Urothelium cell line (cell line): ENCODE measurements at regions not wholly inside any gene's neighbourhood (a gene's known extent, or its start where the extent isn't known, plus 50 kb on each side); places are given as distances from the start of the nearest gene placed in this dataset.

ENCODE experiments used
- DNase-seq: peaks from one replicate; pipeline ENCODE4 v3.0.0; 2011; ENCODE audit warnings: low spot score, mixed read lengths
- FAIRE-seq: peaks from 2 replicates; lab custom pipeline; 2011; peaks lifted over from hg19 to GRCh38; lab: Jason Lieb, UNC

- DNase-seq (no peak), FAIRE-seq (no peak)
These were observed 121.3 kb upstream of the HABP2 start for GRCh38 chr10:113431398-113432160.

GRCh38 chr10:113433711-113434110, 119.1 kb upstream of the HABP2 start:
- DNase-seq (no peak), FAIRE-seq (no peak)

GRCh38 chr10:113434315-113434714, 118.5 kb upstream of the HABP2 start:
- DNase-seq (no peak), FAIRE-seq (no peak)

DNA sequence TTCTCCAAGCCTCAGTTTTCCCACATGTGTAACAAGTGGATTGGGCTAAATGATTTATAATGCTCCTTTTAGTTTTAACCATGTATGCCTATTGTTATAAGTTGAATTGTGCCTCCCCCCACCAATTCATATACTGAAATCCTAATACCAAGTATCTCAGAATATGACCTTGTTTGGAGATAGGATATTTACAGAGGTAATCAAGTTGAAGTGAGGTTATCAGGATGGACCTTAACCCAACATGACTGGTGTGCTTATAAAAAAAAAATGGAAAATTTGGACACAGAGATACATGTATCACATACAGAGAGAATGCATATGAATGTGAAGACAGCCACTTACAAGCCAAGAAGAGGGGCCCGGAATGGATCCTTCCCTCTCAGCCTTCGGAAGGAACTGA, 117.9 kb upstream of the HABP2 start:
- no peak for DNase-seq
- FAIRE-seq = no peak

GRCh38 chr10:113435881-113436280, 117.0 kb upstream of the HABP2 start:
- DNase-seq = no peak
- FAIRE-seq = no peak

DNA sequence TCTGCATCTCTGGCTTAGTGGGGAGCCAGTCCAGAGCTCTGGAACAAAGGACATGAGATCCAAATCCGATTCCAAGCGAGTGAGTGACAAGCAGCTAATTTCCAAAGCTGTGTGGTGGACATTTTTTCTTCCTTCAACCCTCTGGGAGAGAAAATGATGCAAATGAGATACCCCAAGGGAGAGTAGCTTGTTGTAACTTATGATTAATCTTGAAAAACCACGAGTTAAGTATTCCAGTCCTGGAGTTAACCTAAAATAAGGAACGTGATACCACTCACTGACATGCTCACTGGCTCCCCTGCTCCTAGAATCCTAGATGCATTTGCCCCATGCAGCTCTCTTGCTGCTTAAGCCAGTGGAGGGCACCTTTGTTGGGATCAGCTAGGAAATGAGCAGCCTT, 116.0 kb upstream of the HABP2 start:
- FAIRE-seq = no peak
- DNase-seq = no peak

DNA sequence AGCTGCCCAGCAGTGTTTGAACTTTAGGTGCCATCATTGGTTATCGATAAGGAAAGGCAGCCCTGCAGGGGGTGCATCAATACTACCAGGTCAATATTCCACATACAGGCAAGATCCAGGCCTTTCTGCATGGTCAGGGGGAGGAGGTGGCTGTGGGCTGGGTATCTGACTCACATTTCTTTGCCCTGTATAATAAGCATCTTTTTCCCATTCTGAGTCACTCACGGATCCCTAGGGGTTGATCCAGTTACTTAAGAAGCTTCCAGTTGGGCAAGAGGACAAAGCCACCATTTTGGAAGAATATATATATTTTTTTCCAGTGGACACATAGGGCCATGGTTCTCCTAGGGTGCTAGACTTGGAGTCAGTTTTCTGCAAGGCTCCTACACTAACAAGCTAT, 114.2 kb upstream of the HABP2 start:
- no peak for FAIRE-seq
- no peak for DNase-seq

DNA sequence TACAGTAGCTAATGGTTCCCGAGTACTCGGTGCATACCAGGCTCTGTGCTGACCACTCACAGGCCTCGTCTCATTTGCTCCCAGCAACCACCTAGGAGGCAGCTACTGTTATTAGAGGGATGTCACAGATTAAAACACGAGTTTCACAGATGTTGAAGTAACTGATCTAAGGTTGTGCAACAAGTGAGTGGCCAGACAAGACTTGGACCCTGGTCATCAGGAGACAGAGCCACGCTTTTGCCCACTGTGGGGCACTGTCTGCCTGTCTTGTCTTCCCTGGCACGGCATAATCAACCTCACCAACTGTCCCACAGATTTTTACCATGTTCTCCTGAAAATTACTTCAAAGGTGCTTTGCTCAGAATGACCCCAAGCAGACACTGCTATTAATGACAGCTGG, 111.6 kb upstream of the HABP2 start:
- FAIRE-seq = no peak
- no peak for DNase-seq

DNA sequence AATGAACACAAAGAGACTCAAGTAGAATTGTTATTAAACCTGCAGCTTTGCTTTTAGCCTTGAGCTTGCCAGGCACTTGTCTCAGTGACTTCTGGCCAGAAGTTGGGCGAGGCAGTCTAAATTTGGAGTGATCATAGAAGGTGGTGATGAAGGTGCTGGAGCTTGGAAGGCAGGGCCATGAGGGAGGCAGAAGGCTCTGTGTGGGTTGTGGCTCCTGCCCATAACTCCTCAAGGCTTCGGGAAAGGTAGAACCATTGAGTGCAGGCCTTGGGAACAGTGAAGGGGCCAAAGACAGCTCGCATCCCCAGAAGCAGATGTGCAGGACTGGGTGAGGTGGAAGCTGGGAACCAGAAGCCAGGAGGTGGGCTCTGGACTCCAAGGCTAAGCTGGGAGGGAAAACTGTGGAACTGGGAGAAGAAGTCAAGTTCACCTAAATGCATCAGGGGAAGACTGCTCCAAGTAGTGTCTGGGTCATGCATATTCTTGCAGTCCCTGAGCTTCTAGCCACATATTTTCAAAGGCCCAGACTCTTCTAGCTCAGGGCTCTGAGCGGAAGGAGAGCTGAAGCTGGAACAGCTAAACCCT, 111.1 kb upstream of the HABP2 start:
- FAIRE-seq (no peak), DNase-seq (no peak)

DNA sequence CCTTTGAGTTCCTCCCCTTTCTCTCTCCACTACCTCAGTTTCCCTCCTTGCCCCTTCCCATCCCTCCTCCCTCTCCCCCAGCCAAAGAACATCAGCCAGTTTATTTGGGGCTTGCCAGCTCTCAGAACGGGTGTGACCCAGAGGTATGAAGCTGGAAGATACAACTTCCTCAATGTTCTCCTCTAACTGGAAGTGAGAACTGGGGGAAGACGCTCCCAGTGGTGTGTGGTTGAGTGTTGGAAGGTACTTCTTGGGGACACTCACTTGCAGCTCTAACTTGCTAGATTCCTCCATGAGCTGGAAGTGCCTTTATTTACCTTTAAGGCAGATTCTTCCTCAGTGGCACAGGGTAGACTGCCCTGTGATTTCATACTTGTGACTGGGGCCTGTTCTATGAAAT, 110.5 kb upstream of the HABP2 start:
- no peak for FAIRE-seq
- no peak for DNase-seq

- DNase-seq = no peak
- FAIRE-seq = no peak
These were observed 109.5 kb upstream of the HABP2 start for GRCh38 chr10:113443141-113443925.

DNA sequence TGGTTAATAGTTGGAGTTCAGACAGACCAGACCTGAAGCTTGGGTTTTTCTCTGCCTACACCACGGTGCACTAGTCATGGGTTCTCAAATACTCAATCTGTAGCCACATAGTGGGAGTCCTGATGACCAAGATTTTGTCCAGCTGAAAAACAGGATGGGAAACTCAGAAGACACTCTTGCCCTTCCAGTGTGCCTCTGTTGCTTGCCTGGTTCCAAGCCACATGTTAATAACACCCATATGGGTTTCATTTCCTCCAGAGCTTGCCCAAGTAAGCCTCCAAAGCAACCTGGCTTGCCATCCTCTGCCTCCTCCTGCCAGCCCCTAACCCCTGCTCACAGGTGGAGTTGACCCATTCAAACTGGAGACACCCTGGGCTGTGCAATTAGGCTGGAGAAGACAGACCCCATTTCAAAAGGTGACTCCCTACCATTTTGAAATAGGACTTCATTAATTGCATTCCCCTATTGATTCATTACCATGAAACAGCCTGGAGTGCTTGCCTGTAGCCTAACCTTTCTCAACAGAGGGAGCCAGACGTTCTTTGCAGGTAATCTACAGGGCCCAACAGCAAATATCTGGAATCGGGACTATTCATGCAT, 108.0 kb upstream of the HABP2 start:
- DNase-seq = no peak
- no peak for FAIRE-seq

GRCh38 chr10:113445736-113446135, 107.1 kb upstream of the HABP2 start:
- FAIRE-seq = no peak

GRCh38 chr10:113446739-113447138, 106.1 kb upstream of the HABP2 start:
- DNase-seq = no peak
- FAIRE-seq = no peak

More at GRCh38 chr10:113445736-113446135, 107.1 kb upstream of the HABP2 start:
- DNase-seq = no peak

DNA sequence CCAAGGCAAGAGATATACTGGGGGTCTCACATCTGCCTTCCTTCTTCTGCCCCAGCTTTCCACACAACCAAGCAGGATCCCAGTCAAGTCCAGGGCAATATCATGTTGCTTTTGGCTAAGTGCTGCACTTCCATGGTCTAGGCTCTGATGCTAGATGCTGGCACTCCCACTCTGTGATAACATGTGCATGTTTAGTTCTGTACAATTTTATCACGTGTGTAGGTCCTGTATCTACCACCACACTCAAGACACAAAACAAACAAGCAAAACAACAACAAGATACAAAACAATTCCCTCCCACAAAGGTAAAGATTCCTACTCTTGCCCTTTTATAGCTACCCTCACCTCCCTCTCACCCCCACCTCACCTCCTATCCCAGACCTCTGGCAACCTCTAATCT, 105.6 kb upstream of the HABP2 start:
- DNase-seq (no peak), FAIRE-seq (no peak)

GRCh38 chr10:113449006-113449695, 103.7 kb upstream of the HABP2 start:
- DNase-seq (no peak), FAIRE-seq (no peak)

GRCh38 chr10:113450046-113450804, 102.6 kb upstream of the HABP2 start:
- DNase-seq (no peak), FAIRE-seq (no peak)

GRCh38 chr10:113450906-113451305, 101.9 kb upstream of the HABP2 start:
- DNase-seq = no peak
- FAIRE-seq = no peak

DNA sequence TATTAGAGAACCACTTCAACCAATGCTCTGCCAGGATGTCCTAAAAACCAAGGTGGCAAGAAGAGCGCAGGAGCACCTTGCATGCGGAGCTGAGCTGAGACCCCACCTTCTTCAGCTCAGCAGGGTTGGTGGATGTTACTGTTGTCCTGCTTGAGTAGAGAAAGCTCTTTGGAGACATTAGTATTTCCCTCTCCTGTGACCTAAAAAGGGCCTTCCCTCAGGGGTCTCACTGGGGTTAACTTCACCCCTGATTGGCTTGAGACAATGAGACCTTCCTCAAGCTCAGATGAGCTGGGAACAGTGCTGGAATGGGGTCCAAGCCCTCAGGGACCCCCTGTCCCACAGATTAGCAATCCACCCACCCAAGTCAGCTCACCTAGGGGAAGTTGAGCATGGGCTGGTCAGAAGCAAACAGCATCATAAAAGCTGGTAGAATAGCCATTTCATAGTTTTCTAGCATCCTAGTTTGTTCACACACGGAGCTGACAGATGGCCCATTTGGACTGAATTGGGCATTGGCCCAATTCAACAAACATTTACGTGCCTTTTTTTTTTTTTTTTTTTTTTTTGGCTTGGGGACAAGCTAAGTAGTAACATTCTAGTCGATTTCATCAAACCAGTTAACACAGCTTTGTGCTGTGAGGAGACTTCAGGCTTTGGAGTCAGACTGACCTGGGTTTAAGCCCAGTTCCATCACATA, 100.6 kb upstream of the HABP2 start:
- no peak for DNase-seq
- no peak for FAIRE-seq

DNA sequence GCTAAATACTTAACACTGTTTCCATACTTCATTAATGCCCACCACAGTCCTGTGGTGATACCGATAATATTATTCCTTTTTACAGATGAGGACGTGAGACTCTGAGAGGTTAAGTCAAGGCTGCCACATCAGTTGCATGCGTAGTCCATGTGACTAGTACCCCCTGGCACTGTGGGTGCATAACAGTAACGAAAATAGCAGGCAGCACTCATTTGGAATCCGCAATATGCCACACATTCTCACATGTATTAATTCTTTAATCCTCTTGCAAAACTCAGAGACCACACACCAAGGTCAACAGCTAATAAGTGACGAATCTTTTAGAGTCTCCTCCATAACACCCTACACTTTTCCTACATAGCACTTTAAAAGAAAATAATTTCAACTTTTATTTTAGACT, 99.5 kb upstream of the HABP2 start:
- DNase-seq (no peak), FAIRE-seq (no peak)
